ENCODE measurements at regions not wholly inside any gene's neighbourhood (a gene's known extent, or its start where the extent isn't known, plus 50 kb on each side); places are given as distances from the start of the nearest gene placed in this dataset.

DNA sequence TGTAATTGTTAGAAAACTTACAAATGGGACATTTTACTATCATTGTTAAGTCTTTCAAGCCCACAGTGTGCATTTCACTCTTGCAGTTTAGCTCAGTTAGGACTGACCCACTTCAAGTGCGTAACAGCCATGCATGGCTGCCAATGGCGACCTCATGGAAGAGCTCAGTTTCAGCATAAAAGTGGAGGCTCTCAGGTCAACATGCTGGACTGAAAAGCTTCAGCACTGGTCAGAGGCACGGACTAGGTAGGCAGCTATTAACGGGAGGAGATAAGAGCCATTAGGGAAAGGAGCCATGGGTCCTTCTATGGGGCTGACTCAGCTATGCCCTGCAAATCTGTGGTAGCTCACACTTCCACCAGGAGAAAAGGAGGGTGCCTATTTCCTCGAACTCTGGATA lies 101.8 kb downstream of the TTLL2 start:
- Histone ChIP-seq H3F3A (ENCODE audit: insufficient read depth, low read length) (no peaks in the 10 kb centered on the region), H3K4me1 (ENCODE audit: insufficient read depth, low read length, severe bottlenecking) (no peaks in the 10 kb centered on the region), H3K4me3 (ENCODE audit: low read depth, low read length, poor library complexity, severe bottlenecking) (no peak overlapping the region)

DNA sequence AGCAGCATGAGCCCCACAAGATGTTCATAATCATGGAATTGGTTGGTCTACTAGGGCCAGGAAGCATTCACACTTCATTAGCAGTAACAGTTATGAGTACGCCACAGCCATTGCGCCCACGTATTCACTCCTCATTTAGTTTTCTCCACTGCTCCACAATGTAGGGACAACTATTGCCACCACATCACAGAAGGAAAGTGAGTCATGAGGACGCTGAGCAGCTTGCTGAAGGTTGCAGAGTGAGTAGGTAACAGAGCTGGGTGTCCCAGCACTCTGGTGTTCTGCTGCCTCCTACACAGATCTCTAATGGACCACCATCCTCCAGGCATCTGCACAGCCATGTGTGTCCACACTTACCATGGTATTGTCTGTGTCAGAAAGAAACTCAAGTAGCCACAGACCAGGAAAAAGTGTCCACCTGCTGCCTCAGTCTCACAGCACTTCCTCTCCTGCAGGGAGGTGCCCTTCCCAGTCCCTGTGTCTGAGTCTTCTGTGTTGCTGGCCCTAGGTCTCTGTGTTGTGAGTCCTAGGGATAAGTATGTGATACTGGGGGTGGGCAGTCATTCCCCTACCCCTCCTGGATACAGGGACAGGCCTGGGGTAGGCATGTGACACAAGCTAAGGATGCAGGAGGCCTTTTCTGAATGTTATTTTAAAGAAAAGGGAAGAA lies 103.9 kb downstream of the TTLL2 start:
- TF ChIP-seq EZH2 (IDR thresholded peaks at IDR 0.05; ENCODE audit: borderline replicate concordance, low read length): no peak
- TF ChIP-seq, protein P1, sequence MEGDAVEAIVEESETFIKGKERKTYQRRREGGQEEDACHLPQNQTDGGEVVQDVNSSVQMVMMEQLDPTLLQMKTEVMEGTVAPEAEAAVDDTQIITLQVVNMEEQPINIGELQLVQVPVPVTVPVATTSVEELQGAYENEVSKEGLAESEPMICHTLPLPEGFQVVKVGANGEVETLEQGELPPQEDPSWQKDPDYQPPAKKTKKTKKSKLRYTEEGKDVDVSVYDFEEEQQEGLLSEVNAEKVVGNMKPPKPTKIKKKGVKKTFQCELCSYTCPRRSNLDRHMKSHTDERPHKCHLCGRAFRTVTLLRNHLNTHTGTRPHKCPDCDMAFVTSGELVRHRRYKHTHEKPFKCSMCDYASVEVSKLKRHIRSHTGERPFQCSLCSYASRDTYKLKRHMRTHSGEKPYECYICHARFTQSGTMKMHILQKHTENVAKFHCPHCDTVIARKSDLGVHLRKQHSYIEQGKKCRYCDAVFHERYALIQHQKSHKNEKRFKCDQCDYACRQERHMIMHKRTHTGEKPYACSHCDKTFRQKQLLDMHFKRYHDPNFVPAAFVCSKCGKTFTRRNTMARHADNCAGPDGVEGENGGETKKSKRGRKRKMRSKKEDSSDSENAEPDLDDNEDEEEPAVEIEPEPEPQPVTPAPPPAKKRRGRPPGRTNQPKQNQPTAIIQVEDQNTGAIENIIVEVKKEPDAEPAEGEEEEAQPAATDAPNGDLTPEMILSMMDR (IDR thresholded peaks at IDR 0.05; ENCODE audit: low read length): no peak
- H3F3A ChIP-seq (ENCODE audit: insufficient read depth, low read length): no peaks in the 10 kb centered on the region
- no peaks in the 10 kb centered on the region for H3K27me3 ChIP-seq (ENCODE audit: insufficient read depth, low read length)
- no peak overlapping the region for H3K4me3 ChIP-seq (ENCODE audit: low read depth, low read length, poor library complexity, severe bottlenecking)
- no peak overlapping the region for H2AFZ ChIP-seq (ENCODE audit: low read length)
- H3K9ac ChIP-seq (ENCODE audit: low read length): no peak overlapping the region
- H3K36me3 ChIP-seq (ENCODE audit: insufficient read depth, low read length): no peaks in the 10 kb centered on the region
- H4K20me1 ChIP-seq (ENCODE audit: insufficient read depth, low read length): no peaks in the 10 kb centered on the region
- H3K27ac ChIP-seq (ENCODE audit: low read depth, low read length, poor library complexity, severe bottlenecking): no peak overlapping the region
- H3K79me2 ChIP-seq (ENCODE audit: insufficient read depth, low read length): no peaks in the 10 kb centered on the region
- no peaks in the 10 kb centered on the region for H3K9me3 ChIP-seq (ENCODE audit: low read length)
- no peak overlapping the region for H3K4me2 ChIP-seq (ENCODE audit: low read length)
- H3K4me1 ChIP-seq (ENCODE audit: insufficient read depth, low read length, severe bottlenecking): no peaks in the 10 kb centered on the region
- no peaks in the 10 kb centered on the region for H3K9me2 ChIP-seq (ENCODE audit: low read depth, low read length)

More for the DNA sequence above, 101.8 kb downstream of the TTLL2 start:
- Histone ChIP-seq H3K27ac (ENCODE audit: low read depth, low read length, poor library complexity, severe bottlenecking) (no peak overlapping the region), H2AFZ (ENCODE audit: low read length) (no peak overlapping the region), H3K4me2 (ENCODE audit: low read length) (no peak overlapping the region), H3K36me3 (ENCODE audit: insufficient read depth, low read length) (no peaks in the 10 kb centered on the region), H3K9me2 (ENCODE audit: low read depth, low read length) (no peaks in the 10 kb centered on the region), H3K79me2 (ENCODE audit: insufficient read depth, low read length) (no peaks in the 10 kb centered on the region), H3K9ac (ENCODE audit: low read length) (no peak overlapping the region), H3K27me3 (ENCODE audit: insufficient read depth, low read length) (no peaks in the 10 kb centered on the region), H3K9me3 (ENCODE audit: low read length) (no peaks in the 10 kb centered on the region), H4K20me1 (ENCODE audit: insufficient read depth, low read length) (no peaks in the 10 kb centered on the region)
- TF ChIP-seq EZH2 (IDR thresholded peaks at IDR 0.05; ENCODE audit: borderline replicate concordance, low read length): no peak

DNA sequence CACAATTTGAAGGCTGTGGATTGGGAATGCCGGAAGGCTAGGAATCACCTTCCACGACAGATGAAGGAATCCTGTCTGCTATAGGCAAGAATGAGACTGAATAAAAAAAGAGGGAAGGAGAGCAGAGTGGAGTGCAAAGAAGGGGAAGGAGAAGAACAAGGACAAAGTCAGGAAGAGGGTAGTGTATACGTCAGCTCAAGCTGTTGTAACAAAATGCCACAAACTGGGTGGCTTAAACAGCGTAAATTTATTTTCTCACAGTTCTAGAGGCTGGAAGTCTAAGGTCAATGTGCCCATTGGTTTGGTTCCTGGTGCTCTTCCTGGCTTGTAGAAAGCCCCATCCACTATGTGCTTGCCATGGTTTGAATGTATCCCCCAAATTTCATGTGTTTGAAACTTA lies 104.5 kb downstream of the TTLL2 start:
- Histone ChIP-seq H3F3A (ENCODE audit: insufficient read depth, low read length) (no peaks in the 10 kb centered on the region), H4K20me1 (ENCODE audit: insufficient read depth, low read length) (no peaks in the 10 kb centered on the region), H3K27me3 (ENCODE audit: insufficient read depth, low read length) (no peaks in the 10 kb centered on the region), H3K79me2 (ENCODE audit: insufficient read depth, low read length) (no peaks in the 10 kb centered on the region), H3K9me3 (ENCODE audit: low read length) (no peaks in the 10 kb centered on the region), H3K27ac (ENCODE audit: low read depth, low read length, poor library complexity, severe bottlenecking) (no peak overlapping the region), H3K4me1 (ENCODE audit: insufficient read depth, low read length, severe bottlenecking) (no peaks in the 10 kb centered on the region), H3K9ac (ENCODE audit: low read length) (no peak overlapping the region), H3K36me3 (ENCODE audit: insufficient read depth, low read length) (no peaks in the 10 kb centered on the region), H3K4me3 (ENCODE audit: low read depth, low read length, poor library complexity, severe bottlenecking) (no peak overlapping the region), H3K4me2 (ENCODE audit: low read length) (no peak overlapping the region), H3K9me2 (ENCODE audit: low read depth, low read length) (no peaks in the 10 kb centered on the region), H2AFZ (ENCODE audit: low read length) (no peak overlapping the region)
- no peak for TF ChIP-seq EZH2 (IDR thresholded peaks at IDR 0.05; ENCODE audit: borderline replicate concordance, low read length)
- TF ChIP-seq, protein P1 (IDR thresholded peaks at IDR 0.05; ENCODE audit: low read length): no peak

DNA sequence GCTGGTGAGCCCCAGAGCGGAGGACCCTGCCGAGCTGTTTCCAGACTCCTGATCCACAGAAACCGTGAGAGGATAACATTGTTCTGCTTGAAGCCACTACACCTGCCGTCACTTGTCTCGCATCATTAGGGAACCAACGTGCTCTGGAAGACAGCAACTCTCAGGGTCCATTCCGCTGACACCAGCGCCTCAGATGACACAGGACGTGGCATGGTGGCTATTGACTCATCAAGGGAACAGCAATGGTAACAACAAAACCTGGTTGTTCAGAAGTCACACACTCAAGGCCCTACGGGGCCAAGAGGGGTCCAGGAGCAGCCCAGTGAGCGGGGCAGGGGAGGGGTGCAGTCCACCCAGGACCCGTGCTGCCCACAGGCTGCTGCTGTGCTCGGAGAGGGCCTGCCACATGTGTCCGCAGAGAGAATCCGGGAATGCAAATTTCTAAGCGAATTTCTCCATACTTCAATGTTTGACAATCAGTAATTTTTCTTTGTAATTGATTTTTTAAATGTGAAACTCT lies 110.4 kb downstream of the TTLL2 start:
- Histone ChIP-seq H3K4me3 (ENCODE audit: low read depth, low read length, poor library complexity, severe bottlenecking) (no peak overlapping the region), H3K36me3 (ENCODE audit: insufficient read depth, low read length) (no peaks in the 10 kb centered on the region), H3K9ac (ENCODE audit: low read length) (no peak overlapping the region), H3K79me2 (ENCODE audit: insufficient read depth, low read length) (no peaks in the 10 kb centered on the region), H3F3A (ENCODE audit: insufficient read depth, low read length) (no peaks in the 10 kb centered on the region), H3K4me2 (ENCODE audit: low read length) (no peak overlapping the region), H3K9me3 (ENCODE audit: low read length) (no peaks in the 10 kb centered on the region), H4K20me1 (ENCODE audit: insufficient read depth, low read length) (no peaks in the 10 kb centered on the region), H3K9me2 (ENCODE audit: low read depth, low read length) (no peaks in the 10 kb centered on the region), H3K27ac (ENCODE audit: low read depth, low read length, poor library complexity, severe bottlenecking) (no peak overlapping the region), H3K27me3 (ENCODE audit: insufficient read depth, low read length) (no peaks in the 10 kb centered on the region), H2AFZ (ENCODE audit: low read length) (no peak overlapping the region), H3K4me1 (ENCODE audit: insufficient read depth, low read length, severe bottlenecking) (no peaks in the 10 kb centered on the region)
- TF ChIP-seq, protein P1 (IDR thresholded peaks at IDR 0.05; ENCODE audit: low read length): no peak
- no peak for TF ChIP-seq EZH2 (IDR thresholded peaks at IDR 0.05; ENCODE audit: borderline replicate concordance, low read length)

Data from OCI-LY1 (cell line).